HEK293 (cell line): ENCODE measurements at regions not wholly inside any gene's neighbourhood (a gene's known extent, or its start where the extent isn't known, plus 50 kb on each side); places are given as distances from the start of the nearest gene placed in this dataset.

Experiments used
- MEIS1 ChIP-seq: sonication (generic); formaldehyde crosslinking; IDR thresholded peaks from 2 replicates; pipeline ENCODE4 v1.8.1; 2022; ENCODE audit warnings: missing genetic modification reagents, mild to moderate bottlenecking, borderline replicate concordance
- REST ChIP-seq: fragments of 450-650 bp; formaldehyde crosslinking; IDR thresholded peaks from 2 replicates; pipeline ENCODE4 v1.5.1; 2016; ENCODE audit warnings: missing biosample characterization, missing genetic modification characterization
- SP2 ChIP-seq: fragments of 450-650 bp; formaldehyde crosslinking; IDR thresholded peaks from 2 replicates; pipeline ENCODE4 v1.5.1; 2016; ENCODE audit warnings: missing biosample characterization, missing genetic modification characterization
- YY1 ChIP-seq: fragments of 450-650 bp; formaldehyde crosslinking; IDR thresholded peaks from 2 replicates; pipeline ENCODE4 v1.5.1; 2018; ENCODE audit warnings: missing biosample characterization, missing genetic modification characterization
- ZNF239 ChIP-seq: fragments of 450-650 bp; formaldehyde crosslinking; IDR thresholded peaks from 2 replicates; pipeline ENCODE4 v1.5.1; 2016; ENCODE audit warnings: missing biosample characterization, missing genetic modification characterization
- ZNF274 ChIP-seq, 2 experiments: fragments of 200-500 bp in 1 of 2; fragments of 450-650 bp in 1 of 2; sonication (Bioruptor generic) in 1 of 2; formaldehyde crosslinking in 1 of 2; IDR thresholded peaks; 2 replicates each; pipeline versions ENCODE4 v1.5.1 to v1.6.1; 2014 to 2016; ENCODE audit warnings: borderline replicate concordance in 1 of 2, inconsistent platforms in 1 of 2, low read length in 1 of 2, missing biosample characterization in 1 of 2, missing genetic modification characterization in 1 of 2
- ZNF776 ChIP-seq: fragments of 450-650 bp; formaldehyde crosslinking; IDR thresholded peaks from 2 replicates; pipeline ENCODE4 v1.5.0; 2017; ENCODE audit warnings: missing biosample characterization, missing genetic modification characterization, borderline replicate concordance
- TF ChIP-seq, protein P1 (sequence below): fragments of 450-650 bp; formaldehyde crosslinking; IDR thresholded peaks from 2 replicates; pipeline ENCODE4 v1.5.1; 2016; ENCODE audit warnings: missing biosample characterization, missing genetic modification characterization

GRCh38 chr3:110291886-110292501 lies 779.6 kb upstream of the NECTIN3 start:
- TF ChIP-seq, protein P1, sequence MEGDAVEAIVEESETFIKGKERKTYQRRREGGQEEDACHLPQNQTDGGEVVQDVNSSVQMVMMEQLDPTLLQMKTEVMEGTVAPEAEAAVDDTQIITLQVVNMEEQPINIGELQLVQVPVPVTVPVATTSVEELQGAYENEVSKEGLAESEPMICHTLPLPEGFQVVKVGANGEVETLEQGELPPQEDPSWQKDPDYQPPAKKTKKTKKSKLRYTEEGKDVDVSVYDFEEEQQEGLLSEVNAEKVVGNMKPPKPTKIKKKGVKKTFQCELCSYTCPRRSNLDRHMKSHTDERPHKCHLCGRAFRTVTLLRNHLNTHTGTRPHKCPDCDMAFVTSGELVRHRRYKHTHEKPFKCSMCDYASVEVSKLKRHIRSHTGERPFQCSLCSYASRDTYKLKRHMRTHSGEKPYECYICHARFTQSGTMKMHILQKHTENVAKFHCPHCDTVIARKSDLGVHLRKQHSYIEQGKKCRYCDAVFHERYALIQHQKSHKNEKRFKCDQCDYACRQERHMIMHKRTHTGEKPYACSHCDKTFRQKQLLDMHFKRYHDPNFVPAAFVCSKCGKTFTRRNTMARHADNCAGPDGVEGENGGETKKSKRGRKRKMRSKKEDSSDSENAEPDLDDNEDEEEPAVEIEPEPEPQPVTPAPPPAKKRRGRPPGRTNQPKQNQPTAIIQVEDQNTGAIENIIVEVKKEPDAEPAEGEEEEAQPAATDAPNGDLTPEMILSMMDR (tag by site-specific recombination): no peak
- TF ChIP-seq YY1 (no peak), REST (no peak), ZNF274 (IDR thresholded peaks at IDR 0.05; ENCODE audit: low read length) (no peak), ZNF274 (tag by site-specific recombination; IDR thresholded peaks at IDR 0.05; ENCODE audit: borderline replicate concordance) (no peak), ZNF239 (tag by site-specific recombination) (no peak), SP2 (tag by site-specific recombination) (no peak), MEIS1 (CRISPR knock-in tag) (no peak), ZNF776 (tag by site-specific recombination) (no peak)
